Stimulated activated naive CD8-positive, alpha-beta T cell treated with anti-CD3 and anti-CD28 coated beads, Interleukin-15, amount 100 ng/mL, for 72 hours (primary cell): ENCODE measurements at regions not wholly inside any gene's neighbourhood (a gene's known extent, or its start where the extent isn't known, plus 50 kb on each side); places are given as distances from the start of the nearest gene placed in this dataset.
"Not testable (repeated sequence)": the region's sequence is repeated elsewhere in the genome, so short reads cannot be mapped to it uniquely, and the experiment has no call there.

ENCODE experiments used
- ATAC-seq: fragments of 150-1000 bp; cut with Tn5 transposase; 2 replicates; pipeline ENCODE4 v1.10.0; 2021; ENCODE audit warnings: mild to moderate bottlenecking, moderate library complexity
- DNase-seq, 2 donors: peaks; one replicate each; pipeline ENCODE4 v3.0.0; 2021 to 2022
- H3K27ac Mint-ChIP-seq, 2 donors: one replicate each; pipeline ENCODE4 v1.8.0; 2022; ENCODE audit warnings: mild to moderate bottlenecking in 2 of 2, mixed read lengths in 2 of 2, moderate library complexity in 2 of 2
- H3K27me3 Mint-ChIP-seq: one replicate; pipeline ENCODE4 v1.8.0; 2022; ENCODE audit warnings: mixed read lengths
- H3K4me1 Mint-ChIP-seq: one replicate; pipeline ENCODE4 v1.8.0; 2022; ENCODE audit warnings: mild to moderate bottlenecking, mixed read lengths
- H3K4me3 Mint-ChIP-seq, 2 donors: one replicate each; pipeline ENCODE4 v1.8.0; 2022; ENCODE audit warnings: mild to moderate bottlenecking in 2 of 2, mixed read lengths in 2 of 2, moderate library complexity in 1 of 2
- H3K9me3 Mint-ChIP-seq, 2 donors: one replicate each; pipeline ENCODE4 v1.8.0; 2022; ENCODE audit warnings: mixed read lengths in 2 of 2

DNA sequence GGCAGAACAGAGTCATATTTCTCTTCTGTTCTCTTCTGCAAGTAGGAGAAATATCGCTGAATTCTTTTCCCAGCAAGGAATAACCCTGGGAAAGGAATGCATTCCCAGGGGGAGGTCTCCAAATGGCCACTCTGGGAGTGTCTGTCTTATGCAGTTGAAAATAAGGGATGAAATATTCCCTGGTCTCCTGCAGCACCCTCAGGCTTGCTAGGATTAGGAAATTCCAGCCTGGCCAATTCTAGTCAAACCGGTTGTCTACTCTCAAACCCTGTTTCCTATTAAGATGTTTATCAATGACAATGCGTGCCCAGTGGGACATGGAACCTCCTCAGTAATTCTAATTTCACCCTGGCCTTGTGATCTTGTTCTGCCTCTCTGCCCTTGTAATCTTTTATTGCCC, 501.1 kb upstream of the OLFM3 start:
- not testable (repeated sequence) for ATAC-seq

DNA sequence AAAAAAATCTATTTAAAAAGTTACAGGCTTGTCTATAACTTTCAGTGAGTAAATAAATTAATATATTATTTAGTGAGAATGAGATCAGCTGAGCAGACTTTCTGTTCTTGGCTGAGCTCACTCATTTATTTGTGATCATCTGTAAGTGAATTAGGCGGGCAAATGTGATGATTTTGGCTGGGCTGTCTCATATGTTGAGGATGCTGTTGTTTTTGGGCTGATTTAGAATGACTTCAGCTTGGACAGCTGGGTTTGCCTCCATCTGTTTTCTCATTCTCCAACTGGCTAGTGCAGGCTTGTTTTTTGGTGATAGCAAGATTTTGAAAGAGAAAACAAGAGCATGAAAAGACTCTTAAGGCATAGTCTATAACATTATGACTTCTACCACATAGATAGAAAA, 475.8 kb upstream of the OLFM3 start:
- ATAC-seq (no peak), DNase-seq (no peak)
- H3K27ac Mint-ChIP-seq, result no peak overlapping the region
- H3K27me3 Mint-ChIP-seq, result no peaks in the 10 kb centered on the region
- no peak overlapping the region for H3K4me3 Mint-ChIP-seq
- H3K9me3 Mint-ChIP-seq, result no peaks in the 10 kb centered on the region
- H3K4me1 Mint-ChIP-seq, result no peaks in the 10 kb centered on the region

More for the DNA sequence above, 501.1 kb upstream of the OLFM3 start:
- H3K9me3 Mint-ChIP-seq, result peaks cover 5 to 21% of the 10 kb centered on the region in 2 donors
- H3K27ac Mint-ChIP-seq, DNase-seq, H3K27me3 Mint-ChIP-seq, H3K4me1 Mint-ChIP-seq, H3K4me3 Mint-ChIP-seq: not testable (repeated sequence)

DNA sequence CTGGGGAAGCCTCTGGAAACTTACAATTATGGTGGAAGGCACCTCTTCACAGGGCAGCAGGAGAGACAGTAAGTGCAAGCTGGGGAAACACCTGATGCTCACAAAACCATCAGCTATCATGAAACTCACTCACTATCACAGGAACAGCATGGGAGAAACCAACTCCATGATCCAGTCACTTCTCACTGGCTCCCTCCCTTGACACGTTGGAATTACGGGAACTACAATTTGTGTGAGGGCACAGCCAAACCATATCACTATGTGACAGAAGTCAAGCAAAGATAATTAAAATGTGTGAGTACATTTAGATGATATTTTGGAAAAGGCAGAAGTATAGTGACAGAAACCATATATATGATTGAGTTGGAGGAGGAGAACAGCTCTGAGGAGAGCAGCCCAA, 474.0 kb upstream of the OLFM3 start:
- no peak for ATAC-seq

DNA sequence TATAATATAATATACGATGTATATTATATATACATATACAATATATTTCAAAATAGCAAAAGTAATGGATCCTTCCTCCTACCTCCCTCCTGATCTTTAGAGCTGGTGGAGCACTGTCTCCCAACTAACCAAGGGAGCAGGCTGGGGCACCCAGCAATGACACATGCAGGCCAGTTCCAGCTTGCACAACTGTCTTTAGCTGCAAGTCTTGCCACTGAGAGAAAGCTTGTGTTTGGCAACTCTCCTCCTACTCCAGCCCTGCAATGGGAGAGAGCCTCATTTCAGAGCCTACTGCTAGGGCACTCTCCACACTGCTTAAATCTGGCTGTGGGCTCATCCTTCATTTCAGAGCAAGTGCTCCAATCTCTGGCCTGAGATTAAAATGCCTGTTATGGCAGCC, 469.8 kb upstream of the OLFM3 start:
- ATAC-seq, result no peak
- Mint-ChIP-seq H3K4me3 (no peak overlapping the region), H3K9me3 (peaks cover 0 to 4% of the 10 kb centered on the region in 2 donors)

More for the DNA sequence above, 474.0 kb upstream of the OLFM3 start:
- no peak for DNase-seq
- Mint-ChIP-seq H3K27me3 (no peaks in the 10 kb centered on the region), H3K27ac (no peak overlapping the region), H3K4me3 (no peak overlapping the region), H3K4me1 (no peaks in the 10 kb centered on the region), H3K9me3 (peaks cover 0 to 2% of the 10 kb centered on the region in 2 donors)

DNA sequence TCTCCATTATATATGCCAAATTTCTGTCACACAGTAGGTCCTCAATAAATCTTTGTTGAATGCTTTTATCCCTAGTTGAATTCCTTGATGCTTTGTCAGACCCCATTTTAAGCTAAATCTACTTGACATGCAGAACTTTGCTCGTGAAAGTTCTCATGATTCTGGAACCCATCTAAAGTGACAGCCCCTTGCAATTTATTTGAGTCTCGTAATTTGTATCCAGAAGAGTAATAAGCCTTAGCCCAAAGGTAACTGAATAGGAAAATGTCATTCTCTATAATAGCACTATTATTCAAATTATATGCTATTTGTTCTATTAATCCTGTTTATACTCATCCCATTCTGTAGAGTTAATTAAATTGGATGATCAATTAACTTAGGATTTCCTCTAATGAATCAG, 466.6 kb upstream of the OLFM3 start:
- Mint-ChIP-seq H3K27ac (no peak overlapping the region), H3K9me3 (peaks cover 0 to 4% of the 10 kb centered on the region in 2 donors), H3K4me3 (no peak overlapping the region), H3K27me3 (no peaks in the 10 kb centered on the region), H3K4me1 (no peaks in the 10 kb centered on the region)
- no peak for ATAC-seq
- no peak for DNase-seq

More for the DNA sequence above, 469.8 kb upstream of the OLFM3 start:
- no peak for DNase-seq
- Mint-ChIP-seq H3K27me3 (no peaks in the 10 kb centered on the region), H3K27ac (peak overlapping the region in 1 of 2 donors; percentile 19), H3K4me1 (no peaks in the 10 kb centered on the region)

DNA sequence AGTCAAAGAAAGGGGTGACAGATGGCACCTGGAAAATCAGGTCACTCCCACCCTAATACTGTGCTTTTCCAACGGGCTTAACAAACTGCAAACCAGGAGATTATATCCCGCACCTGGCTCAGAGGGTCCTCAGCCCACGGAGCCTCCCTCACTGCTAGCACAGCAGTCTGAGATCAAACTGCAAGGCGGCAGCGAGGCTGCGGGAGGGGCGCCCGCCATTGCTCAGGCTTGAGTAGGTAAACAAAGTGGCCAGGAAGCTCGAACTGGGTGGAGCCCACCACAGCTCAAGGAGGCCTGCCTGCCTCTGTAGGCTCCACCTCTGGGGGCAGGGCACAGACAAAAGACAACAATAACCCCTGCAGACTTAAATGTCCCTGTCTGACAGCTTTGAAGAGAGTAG, 445.6 kb upstream of the OLFM3 start:
- not testable (repeated sequence) for H3K4me3 Mint-ChIP-seq, H3K27ac Mint-ChIP-seq, ATAC-seq, DNase-seq, H3K27me3 Mint-ChIP-seq, H3K4me1 Mint-ChIP-seq
- H3K9me3 Mint-ChIP-seq, result peaks cover 18 to 23% of the 10 kb centered on the region in 2 donors

DNA sequence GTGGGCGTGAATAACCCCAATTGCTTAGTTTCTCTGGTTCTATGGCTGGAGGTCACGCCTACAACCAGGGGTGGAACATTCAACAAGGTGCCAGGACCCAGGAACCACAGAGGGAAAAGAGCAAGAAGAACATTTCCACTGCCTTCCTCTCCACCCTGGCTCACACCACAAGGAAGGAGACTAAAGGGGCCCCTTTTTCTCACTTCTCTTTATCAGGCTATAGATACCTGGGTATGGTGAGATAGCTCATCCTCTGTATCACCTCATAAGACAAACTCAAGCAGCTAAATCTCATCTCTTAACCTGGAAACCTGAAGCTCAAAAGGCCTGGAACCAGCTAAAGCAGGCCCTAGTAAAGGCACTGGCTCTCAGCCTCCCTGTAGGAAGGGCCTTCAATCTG, 438.8 kb upstream of the OLFM3 start:
- Mint-ChIP-seq H3K9me3 (peaks cover 3 to 8% of the 10 kb centered on the region in 2 donors), H3K27me3 (no peaks in the 10 kb centered on the region), H3K27ac (no peak overlapping the region), H3K4me3 (no peak overlapping the region), H3K4me1 (no peaks in the 10 kb centered on the region)
- ATAC-seq (no peak), DNase-seq (no peak)

DNA sequence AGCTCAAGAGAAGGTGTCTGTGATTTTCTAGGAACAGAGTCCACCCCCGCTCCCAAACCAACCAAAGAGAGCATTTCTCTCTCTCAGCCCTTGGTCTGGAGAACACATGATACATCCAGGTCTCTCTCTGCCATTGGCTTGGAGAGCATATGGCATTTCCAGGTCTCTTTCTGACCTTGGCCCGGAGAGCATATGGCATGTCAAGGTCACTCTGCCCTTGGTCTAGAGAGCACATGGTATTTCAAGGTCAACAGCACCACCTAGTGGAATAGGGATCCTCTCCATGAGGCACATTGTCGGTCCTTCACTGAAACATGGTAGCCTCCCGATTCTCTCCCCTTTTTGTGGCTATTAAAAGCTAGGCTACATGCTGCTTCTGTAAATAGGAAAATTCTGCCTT, 437.7 kb upstream of the OLFM3 start:
- Mint-ChIP-seq H3K4me1 (no peaks in the 10 kb centered on the region), H3K27me3 (no peaks in the 10 kb centered on the region), H3K4me3 (no peak overlapping the region), H3K27ac (no peak overlapping the region), H3K9me3 (peaks cover 0 to 8% of the 10 kb centered on the region in 2 donors)
- DNase-seq (peak; percentile 10 to 13), ATAC-seq (peak; percentile 33)

DNA sequence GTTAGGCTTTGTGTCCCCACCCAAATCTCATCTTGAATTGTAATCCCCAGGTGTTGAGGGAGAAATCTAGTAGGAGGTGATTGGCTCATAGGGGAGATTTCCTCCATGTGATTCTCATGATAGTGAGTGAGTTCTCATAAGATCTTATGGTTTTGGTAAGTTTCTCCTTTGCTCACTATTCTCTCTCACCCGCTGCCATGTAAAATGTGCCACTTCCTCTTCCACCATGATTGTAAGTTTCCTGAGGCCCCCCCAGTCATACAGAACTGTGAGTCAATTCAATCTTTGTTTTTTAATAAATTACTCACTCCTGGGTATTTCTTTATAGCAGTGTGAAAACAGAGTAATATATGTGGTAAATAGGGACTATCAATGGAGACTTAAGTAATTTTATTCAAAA, 434.5 kb upstream of the OLFM3 start:
- H3K27ac Mint-ChIP-seq, result no peak overlapping the region

DNA sequence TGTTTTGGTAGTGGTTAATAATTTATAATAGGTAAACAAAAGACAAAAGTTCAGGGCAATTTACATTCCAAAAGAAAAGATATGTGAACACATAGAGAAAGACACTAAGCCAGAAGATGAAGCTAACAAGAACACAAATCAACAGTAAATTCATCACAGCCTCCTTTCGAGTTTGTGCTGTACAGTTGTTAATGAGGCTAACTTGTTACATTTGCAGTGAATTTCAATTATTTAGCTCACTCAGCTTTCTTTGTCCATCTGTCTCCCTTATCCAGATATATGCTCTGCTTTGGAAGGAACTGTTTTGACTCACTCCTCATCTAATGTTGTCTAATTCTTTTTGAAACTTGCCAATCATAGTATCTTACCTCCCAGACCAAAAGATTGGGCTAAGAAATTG, 423.3 kb upstream of the OLFM3 start:
- DNase-seq, result no peak
- no peak for ATAC-seq
- H3K4me3 Mint-ChIP-seq, result no peak overlapping the region
- no peaks in the 10 kb centered on the region for H3K4me1 Mint-ChIP-seq
- no peak overlapping the region for H3K27ac Mint-ChIP-seq
- no peaks in the 10 kb centered on the region for H3K9me3 Mint-ChIP-seq
- no peaks in the 10 kb centered on the region for H3K27me3 Mint-ChIP-seq

More for the DNA sequence above, 434.5 kb upstream of the OLFM3 start:
- no peak for DNase-seq
- no peak for ATAC-seq
- no peaks in the 10 kb centered on the region for H3K27me3 Mint-ChIP-seq
- no peak overlapping the region for H3K4me3 Mint-ChIP-seq
- H3K9me3 Mint-ChIP-seq, result peaks cover 0 to 8% of the 10 kb centered on the region in 2 donors
- no peaks in the 10 kb centered on the region for H3K4me1 Mint-ChIP-seq
